HEK293 (cell line): ENCODE measurements at regions not wholly inside any gene's neighbourhood (a gene's known extent, or its start where the extent isn't known, plus 50 kb on each side); places are given as distances from the start of the nearest gene placed in this dataset.

Experiments
- CTCF ChIA-PET: fragments of 350-600 bp; formaldehyde crosslinking; extraction: SDS; loops from one replicate; lab custom pipeline; 2021; ENCODE audit warnings: antibody characterized with exemption; lab: Yijun Ruan, JAX
- POLR2A ChIA-PET: fragments of 300-600 bp; formaldehyde crosslinking; extraction: SDS; loops from one replicate; lab custom pipeline; 2020; ENCODE audit warnings: antibody characterized with exemption, inconsistent platforms; lab: Yijun Ruan, JAX
- H3K27ac ChIP-seq: fragments of 200-500 bp; sonication (Bioruptor generic); 2 replicates; pipeline ENCODE4 v1.5.1; 2014; ENCODE audit warnings: low read depth, low read length, control low read depth, inconsistent platforms; ENCODE audit errors: extremely low read depth
- H3K36me3 ChIP-seq, 2 experiments: fragments of 200-500 bp in 1 of 2; sonication (Bioruptor generic) in 1 of 2; 1 replicate in 1 of 2; 2 replicates in 1 of 2; pipeline ENCODE4 v1.5.1; 2014 to 2017; ENCODE audit warnings: inconsistent platforms in 2 of 2, low read length in 2 of 2; ENCODE audit not compliant: control insufficient read depth in 2 of 2, insufficient read depth in 1 of 2
- H3K4me1 ChIP-seq: fragments of 200-500 bp; sonication (Bioruptor generic); 2 replicates; pipeline ENCODE4 v1.5.1; 2014; ENCODE audit warnings: mild to moderate bottlenecking, low read length, inconsistent platforms; ENCODE audit not compliant: control insufficient read depth, insufficient read depth
- H3K4me3 ChIP-seq: 2 replicates; pipeline ENCODE4 v1.5.1; 2011; ENCODE audit warnings: low read depth, mild to moderate bottlenecking, control low read depth, low read length, moderate library complexity
- H3K9me3 ChIP-seq: fragments of 200-500 bp; sonication (Bioruptor generic); 2 replicates; pipeline ENCODE4 v1.5.1; 2014; ENCODE audit warnings: low read depth, low read length, inconsistent platforms; ENCODE audit not compliant: control insufficient read depth, insufficient read depth
- HOXC10 ChIP-seq: sonication (generic); formaldehyde crosslinking; IDR thresholded peaks from 2 replicates; pipeline ENCODE4 v1.8.1; 2023; ENCODE audit warnings: mild to moderate bottlenecking, missing genetic modification reagents
- ZIC2 ChIP-seq: fragments of 450-650 bp; formaldehyde crosslinking; IDR thresholded peaks from 2 replicates; pipeline ENCODE4 v1.5.1; 2016; ENCODE audit warnings: missing biosample characterization, missing genetic modification characterization
- ZNF121 ChIP-seq: fragments of 450-650 bp; formaldehyde crosslinking; IDR thresholded peaks from 2 replicates; pipeline ENCODE4 v1.5.1; 2016; ENCODE audit warnings: missing biosample characterization, missing genetic modification characterization
- ZNF223 ChIP-seq: fragments of 450-650 bp; formaldehyde crosslinking; IDR thresholded peaks from 2 replicates; pipeline ENCODE4 v1.5.1; 2016; ENCODE audit warnings: missing biosample characterization, missing genetic modification characterization
- ZNF37A ChIP-seq: fragments of 450-650 bp; IDR thresholded peaks from 2 replicates; pipeline ENCODE4 v1.5.1; 2018; ENCODE audit warnings: missing biosample characterization, missing genetic modification characterization
- ZNF529 ChIP-seq: fragments of 450-650 bp; formaldehyde crosslinking; IDR thresholded peaks from 2 replicates; pipeline ENCODE4 v1.5.1; 2017; ENCODE audit warnings: missing genetic modification characterization, missing biosample characterization; ENCODE audit not compliant: insufficient replicate concordance
- ZNF561 ChIP-seq: fragments of 450-650 bp; IDR thresholded peaks from 2 replicates; pipeline ENCODE4 v1.5.1; 2018; ENCODE audit warnings: missing biosample characterization, missing genetic modification characterization, borderline replicate concordance
- ZNF76 ChIP-seq: fragments of 450-650 bp; formaldehyde crosslinking; IDR thresholded peaks from 2 replicates; pipeline ENCODE4; 2016; ENCODE audit warnings: low read depth, missing biosample characterization, missing genetic modification characterization, borderline replicate concordance
- ZSCAN16 ChIP-seq: fragments of 450-650 bp; formaldehyde crosslinking; IDR thresholded peaks from 2 replicates; pipeline ENCODE4 v1.5.1; 2016; ENCODE audit warnings: missing biosample characterization, missing genetic modification characterization
- ZXDB ChIP-seq: fragments of 450-650 bp; formaldehyde crosslinking; IDR thresholded peaks from 2 replicates; pipeline ENCODE4 v1.5.1; 2016; ENCODE audit warnings: missing biosample characterization, missing genetic modification characterization
- TF ChIP-seq, protein P1 (sequence below): fragments of 450-650 bp; formaldehyde crosslinking; IDR thresholded peaks from 2 replicates; pipeline ENCODE4; 2016; ENCODE audit warnings: missing biosample characterization, missing genetic modification characterization
- TF ChIP-seq, protein P2 (sequence below): fragments of 450-650 bp; formaldehyde crosslinking; IDR thresholded peaks from 2 replicates; pipeline ENCODE4 v1.5.1; 2016; ENCODE audit warnings: missing biosample characterization, missing genetic modification characterization

DNA sequence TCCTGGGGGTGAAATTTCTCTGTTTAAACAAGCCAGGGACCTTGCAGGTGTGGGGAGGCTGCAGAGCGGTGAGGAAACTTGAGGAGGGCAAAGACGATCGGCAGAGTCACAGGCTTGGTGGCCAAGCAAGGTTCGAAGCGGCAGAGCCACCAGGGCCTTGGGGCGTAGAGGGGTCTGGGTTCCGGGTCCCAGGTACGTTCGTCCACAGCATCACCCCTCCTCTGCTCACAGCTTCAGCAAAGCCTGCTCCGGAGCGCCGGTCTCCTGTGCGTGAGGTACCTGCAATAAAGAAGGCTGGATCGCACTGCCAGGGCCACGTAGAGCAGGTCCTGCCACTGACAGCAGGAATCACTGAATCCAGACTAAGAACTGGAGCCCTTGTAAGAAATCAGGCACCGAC lies 66.8 kb upstream of the PCSK6 start:
- Histone ChIP-seq H3K27ac (no peak overlapping the region), H3K36me3 (no peaks in the 10 kb centered on the region), H3K9me3 (no peaks in the 10 kb centered on the region), H3K4me1 (no peaks in the 10 kb centered on the region), H3K4me3 (no peak overlapping the region)
- ChIA-PET CTCF (interaction anchor here (1.7 kb wide), 1 partner anchor 85 kb away, joined by 5 read pairs; no protein-coding TSS in a partner anchor), POLR2A (no interaction called here)
- TF ChIP-seq ZSCAN16 (no peak), ZNF121 (no peak), ZXDB (no peak), ZNF37A (tag by site-specific recombination) (no peak), ZNF529 (tag by site-specific recombination) (no peak), ZNF76 (no peak), ZNF223 (no peak)
- TF ChIP-seq, protein P1, sequence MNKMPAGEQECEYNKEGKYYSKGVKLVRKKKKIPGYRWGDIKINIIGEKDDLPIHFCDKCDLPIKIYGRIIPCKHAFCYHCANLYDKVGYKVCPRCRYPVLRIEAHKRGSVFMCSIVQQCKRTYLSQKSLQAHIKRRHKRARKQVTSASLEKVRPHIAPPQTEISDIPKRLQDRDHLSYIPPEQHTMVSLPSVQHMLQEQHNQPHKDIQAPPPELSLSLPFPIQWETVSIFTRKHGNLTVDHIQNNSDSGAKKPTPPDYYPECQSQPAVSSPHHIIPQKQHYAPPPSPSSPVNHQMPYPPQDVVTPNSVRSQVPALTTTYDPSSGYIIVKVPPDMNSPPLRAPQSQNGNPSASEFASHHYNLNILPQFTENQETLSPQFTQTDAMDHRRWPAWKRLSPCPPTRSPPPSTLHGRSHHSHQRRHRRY (tag by site-specific recombination), result no peak
- TF ChIP-seq, protein P2, sequence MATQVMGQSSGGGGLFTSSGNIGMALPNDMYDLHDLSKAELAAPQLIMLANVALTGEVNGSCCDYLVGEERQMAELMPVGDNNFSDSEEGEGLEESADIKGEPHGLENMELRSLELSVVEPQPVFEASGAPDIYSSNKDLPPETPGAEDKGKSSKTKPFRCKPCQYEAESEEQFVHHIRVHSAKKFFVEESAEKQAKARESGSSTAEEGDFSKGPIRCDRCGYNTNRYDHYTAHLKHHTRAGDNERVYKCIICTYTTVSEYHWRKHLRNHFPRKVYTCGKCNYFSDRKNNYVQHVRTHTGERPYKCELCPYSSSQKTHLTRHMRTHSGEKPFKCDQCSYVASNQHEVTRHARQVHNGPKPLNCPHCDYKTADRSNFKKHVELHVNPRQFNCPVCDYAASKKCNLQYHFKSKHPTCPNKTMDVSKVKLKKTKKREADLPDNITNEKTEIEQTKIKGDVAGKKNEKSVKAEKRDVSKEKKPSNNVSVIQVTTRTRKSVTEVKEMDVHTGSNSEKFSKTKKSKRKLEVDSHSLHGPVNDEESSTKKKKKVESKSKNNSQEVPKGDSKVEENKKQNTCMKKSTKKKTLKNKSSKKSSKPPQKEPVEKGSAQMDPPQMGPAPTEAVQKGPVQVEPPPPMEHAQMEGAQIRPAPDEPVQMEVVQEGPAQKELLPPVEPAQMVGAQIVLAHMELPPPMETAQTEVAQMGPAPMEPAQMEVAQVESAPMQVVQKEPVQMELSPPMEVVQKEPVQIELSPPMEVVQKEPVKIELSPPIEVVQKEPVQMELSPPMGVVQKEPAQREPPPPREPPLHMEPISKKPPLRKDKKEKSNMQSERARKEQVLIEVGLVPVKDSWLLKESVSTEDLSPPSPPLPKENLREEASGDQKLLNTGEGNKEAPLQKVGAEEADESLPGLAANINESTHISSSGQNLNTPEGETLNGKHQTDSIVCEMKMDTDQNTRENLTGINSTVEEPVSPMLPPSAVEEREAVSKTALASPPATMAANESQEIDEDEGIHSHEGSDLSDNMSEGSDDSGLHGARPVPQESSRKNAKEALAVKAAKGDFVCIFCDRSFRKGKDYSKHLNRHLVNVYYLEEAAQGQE (tag by site-specific recombination), result no peak

DNA sequence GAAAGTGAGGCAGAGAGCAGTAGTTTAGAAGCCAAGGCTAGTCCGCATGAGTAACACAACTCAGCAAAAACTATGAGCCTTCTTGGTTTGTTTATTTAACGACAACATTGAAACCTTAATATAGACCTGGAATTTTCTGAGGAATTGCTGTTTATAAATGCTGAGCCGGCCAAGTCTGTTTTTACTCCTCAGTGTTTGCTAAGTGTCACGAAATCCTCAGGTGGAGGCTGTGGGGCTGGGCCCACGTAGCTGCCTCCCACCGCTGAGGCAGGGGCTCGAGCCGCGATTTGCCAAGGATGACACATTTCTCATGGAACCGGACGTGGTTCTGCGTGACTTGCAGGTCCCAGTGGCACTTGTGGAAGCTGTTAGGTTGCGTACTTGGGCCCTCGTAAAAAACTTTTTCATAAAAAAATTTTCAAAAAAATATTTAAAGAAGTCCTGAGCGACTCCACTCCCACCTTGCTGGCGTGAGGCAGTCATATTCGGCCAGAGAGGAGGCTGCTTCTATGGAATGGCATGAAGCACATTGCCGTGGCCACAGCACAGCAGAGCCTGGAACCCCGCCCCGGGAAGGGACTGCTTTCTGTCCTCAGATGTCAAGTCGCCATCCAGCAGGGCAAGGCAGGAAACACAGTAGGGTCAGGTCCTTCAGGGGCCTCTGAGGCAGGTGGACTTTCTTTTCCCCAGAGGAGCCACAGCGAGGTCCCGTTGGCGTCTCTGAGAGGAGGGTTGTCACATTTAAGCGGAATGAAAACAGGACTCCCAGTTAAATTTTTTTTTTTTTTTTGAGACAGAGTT lies 64.8 kb upstream of the PCSK6 start:
- Histone ChIP-seq H3K36me3 (no peaks in the 10 kb centered on the region), H3K27ac (no peak overlapping the region), H3K4me1 (no peaks in the 10 kb centered on the region), H3K4me3 (no peak overlapping the region), H3K9me3 (no peaks in the 10 kb centered on the region)
- TF ChIP-seq ZNF561 (tag by site-specific recombination) (no peak), HOXC10 (CRISPR knock-in tag) (no peak)
- ChIA-PET POLR2A (interaction anchor here (0.6 kb wide), 1 partner anchor 9 kb away, joined by 4 read pairs; no protein-coding TSS in a partner anchor), CTCF (interaction anchor here (0.6 kb wide), 1 partner anchor 273 kb away, joined by 5 read pairs; no protein-coding TSS in a partner anchor)

DNA sequence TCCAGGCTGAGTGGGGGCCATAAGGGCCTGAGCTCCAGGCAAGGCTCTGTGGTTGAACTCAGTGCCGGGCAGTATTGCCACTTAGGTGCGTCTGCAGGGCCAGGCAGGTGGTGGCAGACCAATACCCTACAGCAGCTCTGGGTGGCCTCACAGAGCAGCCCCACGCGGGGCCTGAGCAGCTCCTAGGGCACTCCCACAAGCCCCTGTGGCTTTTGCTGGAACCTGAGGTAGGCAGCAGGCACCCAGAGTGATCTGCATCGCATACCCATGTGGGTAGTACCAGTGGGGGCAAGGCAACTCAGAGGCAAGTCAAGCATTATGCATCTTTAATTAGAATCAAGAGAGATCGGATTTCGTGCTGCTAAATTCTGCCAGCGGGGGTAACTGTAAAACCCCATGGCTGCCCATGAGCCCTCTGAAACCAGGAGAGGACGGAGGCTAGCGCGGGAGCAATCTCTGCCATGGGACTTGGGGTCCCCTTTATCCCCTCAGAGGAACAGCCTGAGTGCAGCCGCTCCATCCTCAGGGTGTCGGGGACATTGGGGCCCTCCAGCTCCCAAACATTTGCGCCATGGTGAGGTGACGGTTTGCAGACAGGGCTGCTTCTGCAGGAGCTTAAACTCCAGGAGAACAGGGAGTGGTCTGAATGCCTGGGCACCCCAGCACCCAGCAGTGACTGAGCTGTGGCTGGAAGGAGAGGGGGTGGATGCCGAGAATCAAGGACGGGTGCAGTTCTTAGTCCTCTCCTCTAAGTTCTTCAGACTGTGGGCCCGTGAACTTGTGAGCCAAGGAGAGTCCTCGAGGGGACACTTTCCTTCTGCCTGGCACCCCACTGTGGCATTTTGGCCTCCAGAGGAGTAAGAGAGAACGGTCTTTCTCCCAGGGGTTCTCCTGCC lies 62.4 kb upstream of the PCSK6 start:
- H3K36me3 ChIP-seq, result no peaks in the 10 kb centered on the region
- H3K9me3 ChIP-seq, result 0 out of 2 replicates have a peak, but pooled peaks cover 4% of the 10 kb centered on the region
- H3K4me3 ChIP-seq, result no peak overlapping the region
- H3K4me1 ChIP-seq, result no peaks in the 10 kb centered on the region
- no peak overlapping the region for H3K27ac ChIP-seq
- ChIA-PET CTCF (interaction anchor here (0.9 to 1.4 kb wide), 3 partner anchors 37 to 90 kb away, joined by 3 to 4 read pairs (median 4); no protein-coding TSS in a partner anchor), POLR2A (no interaction called here)
- TF ChIP-seq ZNF561 (tag by site-specific recombination), result no peak
- peak; percentile 90 for TF ChIP-seq ZIC2 (tag by site-specific recombination)
